IPS-NIHi7 (cell line): ENCODE measurements at regions not wholly inside any gene's neighbourhood (a gene's known extent, or its start where the extent isn't known, plus 50 kb on each side); places are given as distances from the start of the nearest gene placed in this dataset.
A peak's percentile ranks its signal among the peaks of the same experiment; 100 is the strongest.
"Not testable (repeated sequence)": the region's sequence is repeated elsewhere in the genome, so short reads cannot be mapped to it uniquely, and the experiment has no call there.

Experiments used
- DNase-seq: peaks from one replicate; pipeline ENCODE4 v3.0.0; 2012; ENCODE audit warnings: mixed read lengths; ENCODE audit errors: extremely low spot score

DNA sequence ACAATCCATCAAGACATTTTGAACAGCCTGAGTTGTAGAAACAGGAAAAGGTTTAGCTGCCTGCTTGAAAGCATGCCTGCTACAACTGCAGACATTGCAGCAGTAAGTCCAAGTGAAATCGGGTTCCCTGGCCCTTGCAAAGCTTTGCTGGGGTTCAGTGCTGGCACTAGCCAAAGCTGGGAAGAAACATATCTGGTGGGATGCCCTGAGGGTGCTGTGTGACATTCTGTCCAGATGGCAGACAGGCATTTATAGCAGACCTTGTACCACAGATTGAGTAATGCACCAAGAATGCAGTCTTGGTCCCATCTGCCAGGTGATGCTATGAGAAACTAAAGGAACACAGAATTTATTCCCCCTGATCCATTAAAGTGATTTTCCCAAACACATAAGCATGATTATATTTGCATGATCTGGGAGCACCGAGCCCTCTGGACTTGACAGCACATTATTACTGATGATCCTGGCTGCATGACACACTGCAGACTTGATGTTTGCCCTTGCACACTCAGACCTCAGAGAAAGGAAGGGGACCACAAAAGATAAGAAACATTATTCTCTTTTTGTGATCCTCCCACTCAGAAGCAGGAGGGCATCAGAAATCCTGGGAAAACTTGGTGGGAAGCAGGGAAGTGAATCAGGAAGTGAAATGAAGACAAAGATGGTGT is 223.7 kb upstream of the FAM78B start:
- no peak for DNase-seq

DNA sequence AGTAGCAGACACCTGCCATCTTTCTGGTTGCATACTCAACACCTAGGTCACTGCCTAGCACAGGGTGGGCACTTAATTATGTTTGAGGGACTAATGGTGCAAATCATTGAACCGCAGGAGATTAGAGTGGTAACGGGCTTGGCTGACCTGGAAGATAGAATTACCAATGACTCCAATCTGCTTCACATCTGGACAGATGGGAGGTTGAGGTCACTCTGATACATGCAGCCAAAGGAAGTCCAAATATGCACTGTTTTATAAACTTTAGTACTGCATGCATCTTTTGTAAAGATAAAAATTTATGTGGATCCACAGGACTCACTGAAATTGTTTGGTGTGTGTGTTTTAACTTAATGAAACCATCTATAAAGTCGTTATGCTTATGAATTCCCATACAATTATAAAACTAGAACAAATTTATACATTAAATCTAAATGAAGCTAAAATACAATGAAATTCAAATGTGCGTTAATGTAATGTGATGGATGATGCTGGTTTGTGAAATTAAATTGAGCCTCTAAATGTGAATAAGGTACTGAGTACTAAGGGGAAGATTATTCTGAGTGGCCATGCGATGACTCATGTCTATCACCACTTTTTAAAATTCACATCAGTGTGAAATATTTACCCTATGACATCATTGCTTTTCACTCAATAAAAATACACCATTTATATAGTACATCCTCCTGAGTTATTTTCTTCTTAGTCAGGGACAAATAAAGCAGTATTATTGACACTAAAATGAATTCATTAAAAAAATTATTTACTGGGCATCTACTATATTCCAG is 224.7 kb upstream of the FAM78B start:
- DNase-seq = no peak

DNA sequence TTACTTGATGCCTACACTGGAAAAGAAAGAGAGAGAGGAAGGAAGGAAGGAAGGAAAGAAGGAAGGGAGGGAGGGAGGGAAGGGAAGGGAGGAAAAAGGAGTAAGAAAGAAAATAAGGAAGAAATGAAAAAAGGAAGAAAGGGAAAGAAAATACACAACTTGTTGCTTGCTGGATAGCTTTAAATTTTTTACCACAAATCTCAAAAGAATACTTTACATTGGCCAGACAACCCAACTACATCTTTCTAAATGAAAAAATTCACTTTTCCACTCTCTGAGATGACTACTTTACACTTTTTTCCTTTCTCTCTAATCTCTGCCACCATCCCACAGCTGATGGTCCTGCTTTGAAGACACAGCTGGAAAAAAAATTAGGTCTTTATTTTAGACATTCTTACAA is 228.9 kb upstream of the FAM78B start:
- no peak for DNase-seq

DNA sequence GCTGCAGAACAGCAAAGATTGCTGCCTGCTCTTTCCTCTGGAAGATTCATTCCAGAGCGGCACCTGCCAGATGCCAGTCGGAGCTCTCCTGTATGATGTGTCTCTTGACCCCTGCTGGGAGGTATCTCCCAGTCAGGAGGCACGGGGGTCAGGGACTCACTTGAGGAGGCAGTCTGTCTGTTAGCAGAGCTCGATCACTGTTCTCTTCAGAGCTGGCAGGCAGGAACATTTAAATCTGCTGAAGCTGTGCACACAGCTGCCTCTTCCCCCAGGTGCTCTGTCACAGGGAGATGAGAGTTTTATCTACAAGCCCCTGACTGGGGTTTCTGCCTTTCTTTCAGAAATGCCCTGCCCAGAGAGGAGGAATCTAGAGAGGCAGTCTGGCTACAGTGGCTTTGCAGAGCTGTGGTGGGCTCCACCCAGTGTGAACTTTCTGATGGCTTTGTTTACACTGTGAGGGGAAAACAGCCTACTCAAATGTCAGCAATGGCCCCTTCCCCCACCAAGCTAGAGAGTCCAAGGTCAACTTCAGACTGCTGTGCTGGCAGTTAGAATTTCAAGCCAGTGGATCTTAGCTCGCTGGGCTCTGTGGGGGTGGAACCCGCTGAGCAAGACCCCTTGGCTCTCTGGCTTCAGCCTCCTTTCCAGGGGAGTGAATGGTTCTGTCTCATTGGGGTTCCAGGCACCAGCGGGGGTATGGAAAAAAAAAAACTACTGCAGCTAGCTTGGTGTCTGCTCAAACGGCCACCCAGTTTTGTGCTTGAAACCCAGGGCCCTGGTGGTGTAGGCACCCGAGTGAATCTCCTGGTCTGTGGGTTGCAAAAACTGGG is 242.7 kb upstream of the FAM78B start:
- not testable (repeated sequence) for DNase-seq

DNA sequence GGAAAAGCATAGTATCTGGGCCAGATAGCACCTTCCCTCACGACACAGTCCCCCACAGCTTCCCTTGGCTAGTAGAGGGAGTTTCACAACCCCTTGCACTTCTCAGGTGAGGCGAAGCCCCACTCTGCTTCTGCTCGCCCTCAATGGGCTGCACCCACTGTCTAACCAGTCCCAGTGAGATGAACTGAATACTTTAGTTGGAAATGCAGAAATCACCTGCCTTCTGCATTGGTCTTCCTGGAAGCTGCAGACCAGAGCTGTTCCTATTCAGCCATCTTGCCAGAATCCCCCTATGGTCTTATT is 243.2 kb upstream of the FAM78B start:
- DNase-seq = no peak

DNA sequence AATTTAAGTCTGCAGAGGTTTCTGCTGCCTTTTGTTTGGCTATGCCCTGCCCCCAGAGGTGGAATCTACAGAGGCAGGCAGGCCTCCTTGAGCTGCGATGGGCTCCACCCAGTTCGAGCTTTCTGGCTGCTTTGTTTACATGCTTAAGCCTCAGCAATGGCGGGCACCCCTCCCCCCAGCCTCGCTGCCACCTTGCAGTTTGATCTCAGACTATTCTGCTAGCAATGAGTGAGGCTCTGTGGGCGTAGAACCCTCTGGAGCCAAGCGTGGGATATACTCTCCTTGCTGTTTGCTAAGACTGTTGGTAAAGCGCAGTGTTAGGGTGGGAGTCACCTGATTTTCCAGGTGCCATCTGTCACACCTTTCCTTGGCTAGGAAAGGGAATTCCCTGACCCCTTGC is 250.0 kb upstream of the FAM78B start:
- DNase-seq = not testable (repeated sequence)

DNA sequence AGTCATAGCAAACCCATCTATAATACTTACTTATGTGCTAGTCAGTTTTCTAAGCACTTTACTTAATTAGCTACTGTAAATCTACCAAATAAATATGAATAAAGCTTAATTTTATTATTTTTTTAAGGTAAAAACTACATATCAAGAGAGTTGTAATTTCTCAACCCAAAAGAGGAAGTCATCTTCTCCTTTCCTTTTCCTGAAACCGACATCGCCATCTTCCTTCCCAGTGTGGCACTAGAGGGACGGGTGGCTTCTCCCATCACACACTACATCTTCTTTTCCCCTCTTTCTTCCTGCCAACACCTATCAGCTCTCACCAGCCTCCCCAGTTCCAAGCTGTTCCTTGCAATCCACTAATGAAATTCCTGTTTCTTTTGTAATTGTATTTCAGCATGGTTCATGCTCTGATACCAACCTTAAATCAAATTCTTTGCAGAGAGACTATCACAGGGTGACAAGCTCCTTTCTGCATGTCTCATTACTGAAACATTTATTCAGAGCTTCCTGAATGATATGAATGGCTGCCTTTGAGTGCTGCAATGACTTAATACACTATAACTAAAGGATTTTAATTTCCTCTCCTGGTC is 251.6 kb upstream of the FAM78B start:
- DNase-seq = no peak

DNA sequence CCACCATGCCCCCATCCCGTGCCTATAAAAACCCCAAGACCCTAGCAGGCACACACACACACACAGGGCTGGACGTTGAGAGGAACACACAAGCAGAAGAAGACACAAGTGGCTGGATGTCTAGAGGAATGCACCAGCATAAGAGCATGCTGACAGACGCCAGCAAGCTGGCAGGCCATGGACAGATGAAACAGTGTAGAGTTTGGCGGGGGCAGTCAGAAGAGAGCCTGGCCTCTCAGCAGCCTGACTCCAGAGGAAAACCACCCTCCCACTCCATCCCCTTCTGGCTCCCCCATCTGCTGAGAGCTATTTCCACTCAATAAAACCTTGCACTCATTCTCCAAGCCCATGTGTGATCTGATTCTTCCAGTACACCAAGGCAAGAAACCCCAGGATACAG is 255.8 kb upstream of the FAM78B start:
- DNase-seq = not testable (repeated sequence)

DNA sequence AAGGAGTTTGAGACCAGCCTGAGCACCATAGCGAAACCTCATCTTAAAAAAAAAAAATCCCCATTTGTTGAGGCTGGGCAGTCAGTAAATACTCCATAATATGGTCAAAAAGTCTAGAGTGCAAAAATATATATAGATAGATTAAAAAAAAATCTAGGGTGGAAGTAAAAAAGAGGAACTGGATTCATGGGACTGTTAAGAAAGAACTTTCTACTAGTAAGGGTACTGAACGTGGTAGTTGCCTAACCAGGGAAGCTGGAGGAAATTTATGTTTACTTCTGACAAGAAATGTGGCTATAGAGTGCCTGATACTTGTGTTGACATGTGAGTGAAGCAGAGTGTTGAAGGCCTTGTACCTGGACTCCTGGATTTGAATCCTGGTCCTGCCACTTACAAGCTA is 265.9 kb upstream of the FAM78B start:
- no peak for DNase-seq

DNA sequence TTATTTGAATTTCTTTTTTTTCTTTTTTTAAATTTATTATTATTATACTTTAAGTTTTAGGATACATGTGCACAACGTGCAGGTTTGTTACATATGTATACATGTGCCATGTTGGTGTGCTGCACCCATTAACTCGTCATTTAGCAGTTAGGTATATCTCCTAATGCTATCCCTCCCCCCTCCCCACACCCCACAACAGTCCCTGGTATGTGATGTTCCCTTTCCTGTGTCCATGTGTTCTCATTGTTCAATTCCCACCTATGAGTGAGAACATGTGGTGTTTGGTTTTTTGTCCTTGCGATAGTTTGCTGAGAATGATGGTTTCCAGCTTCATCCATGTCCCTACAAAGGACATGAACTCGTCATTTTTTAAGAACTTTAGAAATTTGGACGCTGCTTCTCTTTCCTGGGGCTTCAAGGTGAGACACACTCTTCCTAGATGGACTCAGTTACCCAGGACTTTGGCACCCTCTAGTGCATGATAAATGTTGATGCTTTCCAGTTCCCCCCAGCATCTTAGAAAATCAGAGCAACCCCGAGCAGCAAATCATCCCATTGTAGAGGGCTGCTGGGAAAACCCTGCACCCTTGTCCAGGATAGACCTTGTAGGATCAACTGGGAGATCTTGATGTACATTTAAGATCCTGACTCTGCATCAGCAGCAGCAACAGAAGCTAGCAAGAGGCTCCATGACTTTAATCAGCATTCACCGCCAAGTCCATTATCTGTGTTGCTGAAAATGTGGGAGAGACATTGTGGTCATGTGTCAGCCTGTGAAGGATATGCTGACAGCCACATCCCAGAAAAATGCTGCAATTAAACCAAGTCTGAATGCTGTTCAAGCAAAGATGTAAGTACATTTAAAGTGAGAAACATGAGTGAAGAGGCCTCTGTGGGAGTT is 266.9 kb upstream of the FAM78B start:
- peak; percentile 76 for DNase-seq

DNA sequence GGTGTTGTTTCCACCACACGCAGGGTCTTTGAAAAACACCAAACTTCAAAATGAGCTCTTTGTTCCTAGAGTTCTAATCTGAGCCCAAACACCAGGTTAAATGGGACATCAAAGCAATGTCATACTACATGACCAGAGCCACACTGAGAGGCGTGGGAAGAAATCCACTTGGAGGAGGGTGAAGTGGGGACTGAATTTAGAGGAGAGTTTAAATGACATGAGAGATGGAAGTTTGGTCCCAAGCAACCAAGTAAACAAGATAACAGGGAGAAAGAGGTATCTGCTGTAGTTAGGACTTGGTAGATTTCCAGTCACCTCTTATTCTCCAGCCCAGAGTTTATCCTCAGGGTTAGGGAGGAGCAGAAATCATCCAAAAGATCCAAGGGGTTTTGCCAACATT is 290.9 kb upstream of the FAM78B start:
- DNase-seq = no peak

DNA sequence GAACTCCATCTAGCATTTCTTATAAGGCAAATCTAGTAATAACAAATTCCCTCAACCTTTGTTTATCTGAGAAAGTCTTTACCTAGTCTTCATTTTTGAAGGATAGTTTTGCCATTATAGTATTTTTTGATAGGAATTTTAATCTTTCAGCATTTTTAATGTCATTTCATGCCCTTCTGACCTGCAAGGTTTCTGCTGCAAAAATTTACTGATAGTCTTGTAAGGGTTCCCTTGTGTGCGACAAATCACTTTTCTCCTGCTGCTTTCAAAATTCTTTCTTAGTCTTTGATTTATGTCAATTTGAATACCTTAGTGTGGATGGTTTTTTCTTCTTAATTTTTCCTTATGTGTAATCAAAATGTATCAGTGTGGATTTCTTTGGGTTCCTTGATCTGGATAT is 297.5 kb upstream of the FAM78B start:
- no peak for DNase-seq

DNA sequence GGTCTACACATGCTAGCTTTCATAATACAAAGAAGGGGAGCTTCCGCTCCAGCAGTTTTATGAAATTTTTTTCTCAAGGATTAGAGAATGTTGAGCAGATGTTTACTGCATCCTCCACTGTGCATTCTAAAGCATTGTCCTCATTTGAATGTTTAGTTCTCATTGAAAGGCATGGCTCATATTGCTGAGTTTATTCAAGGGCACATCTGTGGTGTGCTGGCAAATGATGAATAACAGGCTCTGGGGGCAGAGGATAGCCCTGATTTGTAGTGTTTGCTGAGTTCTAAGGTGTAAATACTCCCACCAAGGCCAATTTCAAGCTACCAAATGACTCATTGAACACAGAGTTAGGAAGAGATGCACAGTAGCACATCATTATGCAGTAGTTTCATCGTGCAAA is 303.2 kb upstream of the FAM78B start:
- DNase-seq = no peak

DNA sequence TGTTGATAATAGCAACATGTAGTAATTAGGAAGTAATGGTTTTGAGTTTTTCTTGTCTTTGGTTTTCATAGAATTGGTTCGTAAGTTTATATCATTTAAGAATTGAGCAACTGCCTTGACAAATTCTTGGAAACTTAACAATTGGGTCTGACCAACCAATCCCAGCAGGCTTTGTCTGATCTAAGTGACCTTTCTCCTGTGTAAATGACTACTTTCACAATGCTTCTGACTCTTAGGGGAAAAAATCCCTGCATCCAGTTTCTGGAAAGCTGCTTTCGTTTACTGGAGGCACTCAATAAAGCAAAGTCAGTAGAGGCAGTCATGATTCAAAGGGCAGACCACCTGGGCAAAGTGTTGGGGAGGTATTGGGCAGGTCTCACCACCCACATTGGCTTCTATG is 303.6 kb upstream of the FAM78B start:
- no peak for DNase-seq

DNA sequence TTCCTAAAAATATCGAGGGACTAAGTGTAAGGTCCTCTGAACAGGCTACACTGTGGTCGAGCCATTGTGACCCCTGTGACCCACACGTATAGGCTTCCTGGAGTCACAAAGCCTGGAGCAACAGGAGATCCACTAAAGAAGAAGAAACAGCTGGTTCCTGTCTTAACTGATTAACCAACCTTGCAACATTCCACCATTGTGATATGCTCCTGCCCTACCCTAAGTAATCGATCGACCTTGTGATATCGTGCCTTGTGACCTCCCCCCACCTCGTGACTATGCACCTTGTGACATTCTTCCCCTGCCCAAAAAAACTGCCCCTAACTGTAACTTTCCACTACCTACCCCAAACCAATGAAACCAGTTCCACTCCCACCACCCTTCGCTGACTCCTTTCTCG is 304.6 kb upstream of the FAM78B start:
- no peak for DNase-seq

DNA sequence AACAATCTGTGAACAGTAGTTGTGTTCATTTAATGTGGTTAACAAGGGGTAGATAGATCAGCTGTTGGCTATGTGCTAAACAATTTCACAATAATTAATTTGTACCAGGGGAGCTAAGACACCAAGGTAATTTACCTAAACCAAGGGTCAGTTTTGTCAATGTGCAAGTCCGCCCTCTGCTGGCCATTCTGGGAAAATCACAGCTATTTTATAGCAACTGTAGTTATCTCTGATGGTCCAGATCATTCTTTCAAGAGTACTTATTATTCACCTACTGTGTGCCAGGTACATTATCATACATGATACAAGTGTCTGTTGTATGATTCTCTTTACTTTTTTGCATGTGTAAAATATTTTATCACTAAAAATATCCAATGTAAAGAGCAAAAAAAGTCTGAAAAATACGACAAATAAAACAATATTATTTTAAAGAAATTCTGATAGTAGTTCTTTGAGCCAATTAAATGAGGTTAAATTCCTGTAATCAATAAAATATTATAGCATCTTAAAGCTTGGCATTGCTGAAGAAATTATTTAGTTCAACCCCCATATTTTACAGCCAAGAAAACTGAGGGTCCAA is 312.3 kb upstream of the FAM78B start:
- DNase-seq = peak; percentile 43

DNA sequence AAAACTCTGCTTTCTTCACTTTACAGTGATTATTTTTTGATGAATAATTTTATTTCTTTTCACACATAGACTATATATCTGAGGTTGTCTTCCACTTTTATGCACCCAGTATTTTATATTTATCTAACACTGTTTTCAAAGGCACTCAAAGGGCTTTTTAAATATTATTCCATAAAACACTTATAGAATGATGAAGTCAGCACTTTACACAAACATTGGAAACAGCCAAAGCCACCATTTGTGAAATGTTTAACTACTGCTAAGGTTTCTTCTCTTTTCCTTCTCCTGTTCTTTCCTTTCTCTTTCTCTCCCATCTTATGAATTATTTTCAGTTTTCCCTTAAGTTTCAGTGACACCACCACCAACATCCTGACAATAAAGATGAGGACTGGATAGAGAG is 317.7 kb upstream of the FAM78B start:
- no peak for DNase-seq

DNA sequence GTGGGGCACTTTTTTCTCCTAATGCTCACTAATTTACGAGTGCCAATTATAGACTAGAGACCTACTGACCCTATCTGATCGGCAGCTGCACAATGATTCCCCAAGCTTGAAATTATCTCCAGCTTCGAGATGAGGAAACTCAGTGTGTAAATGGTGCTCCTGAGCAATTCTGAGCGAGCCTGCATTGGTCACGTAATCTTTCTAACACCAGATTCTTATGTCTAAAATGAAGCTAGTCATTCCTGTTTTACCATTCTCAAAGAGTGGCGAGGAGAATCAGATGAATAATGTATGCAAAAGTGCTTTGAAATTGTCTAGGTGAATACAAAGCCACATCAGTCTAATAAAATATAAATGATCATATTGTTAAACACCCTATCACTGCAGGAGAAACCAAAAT is 318.1 kb upstream of the FAM78B start:
- DNase-seq = no peak

DNA sequence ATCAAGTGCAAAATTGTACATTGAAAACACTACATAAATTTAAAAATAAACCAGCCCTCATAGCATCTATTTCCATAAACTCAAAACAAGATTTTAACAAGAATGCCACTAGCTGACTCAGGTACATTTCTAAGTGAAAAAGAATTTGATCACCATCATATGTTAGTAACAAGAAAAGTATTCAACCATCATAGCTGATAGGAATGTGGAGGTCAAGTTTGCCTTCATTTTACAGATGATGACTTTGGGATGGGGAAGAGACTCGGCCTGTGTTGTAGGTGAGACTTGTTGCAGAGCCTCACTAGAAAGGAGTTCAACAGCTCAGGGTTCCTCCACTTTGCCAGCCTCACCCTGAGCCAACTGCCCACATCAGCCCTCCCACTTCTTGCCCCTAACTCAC is 318.8 kb upstream of the FAM78B start:
- no peak for DNase-seq

DNA sequence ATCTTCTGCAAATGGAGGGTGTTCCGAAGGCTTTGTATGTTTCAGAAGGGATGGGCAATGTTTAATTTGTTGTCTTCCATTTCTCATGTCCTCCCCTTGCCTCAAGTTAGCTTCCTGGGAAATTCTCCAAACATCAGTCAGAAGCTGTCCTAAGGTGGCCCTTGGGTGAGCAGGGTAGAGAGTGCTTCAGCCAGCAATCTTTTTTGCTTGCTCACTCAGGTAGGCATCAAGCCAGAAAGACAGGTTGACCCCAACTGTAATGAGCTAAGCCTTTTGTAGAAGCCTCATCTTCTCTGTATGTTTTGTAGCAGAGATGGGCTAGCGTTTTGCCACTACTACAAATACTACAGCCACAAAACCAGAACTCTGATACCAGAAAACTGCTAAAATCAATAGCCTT is 321.5 kb upstream of the FAM78B start:
- no peak for DNase-seq

DNA sequence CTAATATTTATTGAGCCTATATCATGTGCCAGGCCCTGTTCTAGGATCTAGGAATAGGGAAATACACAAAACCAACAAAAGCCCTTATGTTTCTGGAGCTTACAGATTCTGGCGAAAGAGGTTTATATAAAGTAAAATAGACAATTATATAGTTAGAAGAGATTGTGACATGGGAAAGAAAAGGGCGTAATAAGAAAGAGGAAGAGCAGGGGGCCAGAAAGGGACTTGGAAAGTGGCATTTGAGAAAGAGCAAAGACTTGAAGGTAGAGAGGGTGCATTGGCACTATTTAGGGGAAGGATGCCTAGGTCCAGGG is 322.5 kb upstream of the FAM78B start:
- no peak for DNase-seq
